ENCODE measurements at regions not wholly inside any gene's neighbourhood (a gene's known extent, or its start where the extent isn't known, plus 50 kb on each side); places are given as distances from the start of the nearest gene placed in this dataset.

DNA sequence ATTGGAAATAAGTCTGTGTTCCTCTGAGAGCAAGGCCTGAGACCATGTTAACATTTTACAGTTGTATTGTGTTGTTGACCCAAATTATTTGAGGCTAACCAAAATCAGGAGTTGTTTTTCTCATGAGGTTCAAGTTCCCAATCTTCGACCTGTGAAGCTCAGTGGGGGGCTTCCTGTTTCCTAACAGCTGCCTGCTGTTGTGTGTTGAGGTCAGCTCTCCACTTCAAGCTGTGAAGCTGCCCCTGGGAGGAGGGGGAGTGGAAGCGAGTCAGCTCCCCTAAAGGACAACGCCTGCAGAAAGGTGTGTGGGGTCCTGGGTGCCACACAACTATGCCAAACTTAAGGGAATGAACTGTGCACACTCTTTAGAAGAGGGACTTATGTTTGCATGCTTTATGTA lies 295.5 kb downstream of the IRX1 start:
- no peak for DNase-seq

DNA sequence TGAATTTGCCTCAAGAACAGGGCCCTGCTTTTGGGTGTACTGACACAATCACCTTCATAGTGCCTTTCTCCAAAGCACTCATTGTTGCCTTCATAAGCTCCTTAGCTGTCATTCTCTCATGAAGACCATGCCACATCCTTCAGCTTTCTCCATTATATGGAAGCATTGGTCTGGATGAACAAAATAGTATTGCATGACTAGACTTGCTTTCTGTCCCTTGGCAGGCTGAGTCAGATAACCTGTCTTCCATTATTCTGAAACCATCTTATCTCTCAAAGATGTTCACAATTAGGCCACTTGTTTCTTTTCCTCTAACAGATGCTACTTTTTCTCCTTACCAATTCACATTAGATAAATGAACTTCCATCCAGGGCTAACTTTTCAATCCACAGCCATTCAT lies 297.9 kb downstream of the IRX1 start:
- DNase-seq = no peak

DNA sequence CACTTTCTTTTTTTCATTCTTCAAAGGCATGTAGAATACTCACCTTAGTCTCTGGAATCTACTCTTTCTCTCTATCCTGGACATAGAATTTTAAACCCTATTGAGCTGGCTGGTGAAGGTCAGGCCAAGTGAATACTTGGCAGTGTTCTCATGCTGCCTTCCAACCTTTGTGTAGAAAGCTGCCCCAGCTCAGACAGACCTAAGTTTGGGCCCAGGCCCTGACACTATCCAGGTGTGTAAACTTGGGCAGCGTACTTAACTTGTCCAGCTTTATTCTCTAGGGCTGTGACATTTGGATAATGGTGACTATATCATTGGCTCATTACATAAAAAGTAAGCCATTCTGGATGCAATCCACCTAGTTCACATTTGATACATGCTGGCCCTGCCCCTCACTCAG lies 298.3 kb downstream of the IRX1 start:
- no peak for DNase-seq

GRCh38 chr5:3896098-3896497 lies 300.5 kb downstream of the IRX1 start:
- DNase-seq = no peak

- DNase-seq = peak; percentile 2
These were observed 303.5 kb downstream of the IRX1 start for GRCh38 chr5:3899093-3899492.

- DNase-seq = no peak
These were observed 309.0 kb downstream of the IRX1 start for GRCh38 chr5:3904584-3904983.

GRCh38 chr5:3905031-3905430 lies 309.4 kb downstream of the IRX1 start:
- DNase-seq = no peak

DNA sequence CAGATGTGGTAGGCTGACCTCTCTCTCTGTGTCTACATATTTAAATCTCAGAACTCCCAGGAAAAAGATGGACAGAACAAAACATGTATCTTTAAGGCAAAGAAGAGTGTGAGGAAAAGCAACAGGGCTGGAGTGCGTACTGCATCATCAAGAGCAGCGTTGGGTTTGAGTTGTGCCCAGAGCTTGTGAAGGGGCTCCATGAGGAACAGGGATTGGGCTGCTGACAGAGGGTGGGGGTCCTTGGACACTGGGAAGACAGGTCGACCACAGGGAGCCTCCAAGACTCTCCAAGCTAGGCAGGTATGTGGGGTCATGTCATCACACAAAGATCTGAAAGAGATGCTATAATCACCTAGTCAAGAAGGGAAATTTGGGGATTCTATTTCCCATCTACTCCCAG lies 309.9 kb downstream of the IRX1 start:
- no peak for DNase-seq

DNA sequence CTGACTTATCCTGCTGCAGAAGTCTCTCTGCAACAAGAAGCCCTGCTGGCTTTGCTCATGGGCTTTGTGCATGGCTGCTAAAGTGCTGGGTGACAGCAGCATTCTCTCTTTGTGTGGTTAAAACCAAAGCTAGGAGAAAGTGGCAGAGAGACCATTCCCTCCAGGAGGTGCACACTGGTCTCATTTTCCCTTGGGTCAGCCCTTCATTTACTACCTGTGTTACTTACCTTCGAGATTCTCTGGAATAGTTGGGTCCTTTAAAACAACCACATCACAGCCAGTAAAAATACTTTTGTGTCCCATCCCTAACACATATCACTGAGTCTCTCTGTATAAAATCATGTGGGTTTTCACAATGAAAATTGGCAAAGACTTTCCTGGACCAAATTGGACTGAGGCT lies 315.5 kb downstream of the IRX1 start:
- no peak for DNase-seq

- DNase-seq = no peak
These were observed 316.1 kb downstream of the IRX1 start for GRCh38 chr5:3911773-3912172.

GRCh38 chr5:3912790-3913189 lies 317.2 kb downstream of the IRX1 start:
- DNase-seq = no peak

DNA sequence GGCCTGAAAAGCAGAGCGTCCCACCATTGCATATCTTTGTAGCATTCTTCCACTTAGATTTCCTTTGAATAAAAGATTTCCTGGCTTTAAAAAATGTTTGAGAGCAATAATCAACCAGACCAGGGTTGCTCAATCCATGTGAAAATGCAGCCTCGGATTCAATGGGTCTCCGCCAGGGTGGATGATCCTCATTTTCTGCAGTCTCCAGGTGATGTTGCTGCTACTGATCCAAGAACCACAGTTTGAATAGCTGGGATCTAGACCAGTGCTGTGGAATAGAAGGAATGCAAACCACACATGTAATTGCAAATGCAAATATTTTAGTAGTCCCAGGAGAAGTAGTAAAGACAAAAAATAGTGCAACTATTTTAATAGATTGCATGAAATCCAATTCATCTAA lies 317.6 kb downstream of the IRX1 start:
- no peak for DNase-seq

GRCh38 chr5:3925022-3925421 lies 329.4 kb downstream of the IRX1 start:
- no peak for DNase-seq

- DNase-seq = no peak
These were observed 330.3 kb downstream of the IRX1 start for GRCh38 chr5:3925935-3926334.

GRCh38 chr5:3929799-3930198 lies 334.2 kb downstream of the IRX1 start:
- no peak for DNase-seq

DNA sequence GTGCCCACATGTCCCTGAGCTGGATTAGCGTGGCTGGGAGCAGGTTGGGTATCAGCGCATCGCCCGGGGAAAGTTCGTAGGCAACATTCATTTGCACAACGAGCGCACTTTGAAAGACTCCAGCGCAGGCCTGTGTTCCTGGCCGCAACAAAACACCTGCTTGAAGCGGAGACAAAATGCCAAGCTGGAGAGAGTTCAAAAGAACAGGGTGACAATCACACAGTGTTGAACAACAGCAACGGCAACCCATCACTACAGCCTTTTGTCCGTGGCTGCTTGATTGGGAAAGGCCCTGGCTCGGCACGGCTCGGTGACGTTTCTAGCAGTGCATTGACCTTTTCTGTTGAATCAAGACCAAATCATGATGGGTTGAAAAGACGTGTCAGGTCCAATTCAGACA lies 336.3 kb downstream of the IRX1 start:
- DNase-seq = no peak

DNA sequence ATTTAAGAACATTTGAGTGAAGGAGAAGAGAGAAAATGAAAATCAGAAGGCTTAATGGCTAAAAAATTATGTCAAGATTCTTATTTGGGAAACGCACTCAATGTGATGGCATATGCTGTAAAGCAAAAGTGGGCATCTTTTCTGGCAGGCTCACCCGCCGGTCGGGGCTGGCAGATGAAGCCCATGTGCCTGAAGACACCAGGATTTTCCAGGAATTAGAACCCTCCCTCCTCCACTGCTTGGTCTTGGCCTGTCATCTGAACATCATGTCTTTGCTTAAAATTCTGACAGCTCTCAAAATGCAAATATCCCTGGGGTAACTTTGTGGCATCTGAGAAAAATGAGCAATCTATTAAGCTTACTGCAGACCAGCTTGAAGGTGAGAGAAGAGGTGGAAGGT lies 337.9 kb downstream of the IRX1 start:
- DNase-seq = no peak

GRCh38 chr5:3933966-3934365 lies 338.3 kb downstream of the IRX1 start:
- no peak for DNase-seq

- no peak for DNase-seq
These were observed 348.2 kb downstream of the IRX1 start for GRCh38 chr5:3943859-3944258.

DNA sequence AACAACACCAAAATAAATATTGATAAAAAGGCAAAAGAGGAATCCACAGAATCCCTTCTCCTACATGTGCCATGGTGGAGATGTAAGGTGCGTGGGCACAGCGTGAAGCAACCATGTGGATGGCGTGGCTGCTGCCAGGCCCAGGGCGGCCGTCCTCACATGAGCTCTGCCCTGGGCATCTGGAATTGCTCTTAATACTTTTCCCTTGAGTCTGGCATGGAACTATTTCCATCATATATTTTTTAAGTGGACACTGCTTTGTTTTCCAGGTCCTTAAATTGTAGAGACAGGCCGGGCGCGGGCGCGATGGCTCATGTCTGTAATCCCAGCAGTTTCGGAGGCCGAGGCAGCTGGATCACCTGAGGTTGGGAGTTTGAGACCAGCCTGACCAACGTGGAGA lies 349.3 kb downstream of the IRX1 start:
- DNase-seq = no peak

- DNase-seq = no peak
These were observed 353.2 kb downstream of the IRX1 start for GRCh38 chr5:3948838-3949237.

DNA sequence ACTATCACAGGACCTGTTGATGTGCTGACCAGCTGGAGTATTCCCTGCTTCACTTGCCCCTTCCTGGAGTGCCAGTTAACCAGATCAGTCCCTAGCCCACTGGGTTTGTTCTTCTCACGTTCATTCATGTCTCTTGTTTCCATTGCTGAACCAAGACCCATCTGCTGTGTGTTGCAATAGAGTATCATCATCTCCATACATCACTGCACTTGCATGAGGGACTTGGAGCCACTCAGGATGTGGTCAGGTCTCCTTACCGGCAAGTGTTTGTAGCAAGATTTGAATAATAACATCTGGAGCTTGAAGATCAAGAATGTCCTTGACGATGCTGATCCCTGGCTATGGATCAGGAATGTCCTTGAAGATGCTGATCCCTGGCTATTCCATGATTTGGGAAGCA lies 358.6 kb downstream of the IRX1 start:
- DNase-seq = no peak

DNA sequence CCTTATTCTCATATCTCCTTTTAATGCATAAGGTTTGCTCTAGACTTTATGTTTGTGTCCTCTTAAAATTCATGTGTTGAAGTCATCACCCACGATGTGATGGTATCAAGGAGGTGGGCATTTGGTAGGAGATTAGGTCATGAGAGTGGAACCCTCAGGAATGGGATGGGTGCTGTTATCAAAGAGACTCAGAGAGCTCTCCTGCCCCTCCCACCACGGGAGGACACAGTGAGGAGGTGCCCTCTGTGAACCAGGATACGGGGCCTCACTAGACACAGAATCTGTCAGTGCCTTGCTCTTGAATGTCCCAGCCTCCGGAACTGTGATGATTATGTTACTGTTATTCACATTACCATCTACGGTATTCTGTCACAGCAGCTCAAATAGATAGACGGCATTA lies 359.0 kb downstream of the IRX1 start:
- DNase-seq = no peak

- DNase-seq = no peak
These were observed 362.0 kb downstream of the IRX1 start for GRCh38 chr5:3957658-3958057.

DNA sequence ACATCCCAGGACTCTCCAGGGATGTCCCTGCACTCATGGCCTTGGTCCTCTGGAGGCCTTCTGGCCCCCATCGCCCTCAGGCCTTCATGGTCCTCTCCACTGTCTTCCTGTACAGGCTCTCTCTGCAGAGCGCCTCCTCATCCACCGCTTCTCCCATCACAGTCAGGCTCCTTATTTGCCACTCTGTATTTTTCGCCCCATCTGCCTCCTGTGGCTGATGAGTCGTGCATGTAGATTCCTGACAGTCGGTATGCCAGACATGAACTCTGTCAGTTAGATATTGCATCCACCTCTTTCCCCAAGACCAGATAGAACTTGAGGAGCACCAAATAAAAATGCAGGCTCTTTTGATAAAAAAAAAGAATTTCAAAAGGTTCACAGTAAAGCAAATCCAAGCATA lies 362.8 kb downstream of the IRX1 start:
- DNase-seq = no peak

- no peak for DNase-seq
These were observed 366.5 kb downstream of the IRX1 start for GRCh38 chr5:3962113-3962512.

Data from NCI-H82 (cell line).